ENCODE measurements at regions not wholly inside any gene's neighbourhood (a gene's known extent, or its start where the extent isn't known, plus 50 kb on each side); places are given as distances from the start of the nearest gene placed in this dataset.

GRCh38 chr5:24765219-24765618 lies 120.4 kb upstream of the CDH10 start:
- DNase-seq (ENCODE audit: low read depth in 4 of 4, low spot score in 3 of 4): no peak

DNA sequence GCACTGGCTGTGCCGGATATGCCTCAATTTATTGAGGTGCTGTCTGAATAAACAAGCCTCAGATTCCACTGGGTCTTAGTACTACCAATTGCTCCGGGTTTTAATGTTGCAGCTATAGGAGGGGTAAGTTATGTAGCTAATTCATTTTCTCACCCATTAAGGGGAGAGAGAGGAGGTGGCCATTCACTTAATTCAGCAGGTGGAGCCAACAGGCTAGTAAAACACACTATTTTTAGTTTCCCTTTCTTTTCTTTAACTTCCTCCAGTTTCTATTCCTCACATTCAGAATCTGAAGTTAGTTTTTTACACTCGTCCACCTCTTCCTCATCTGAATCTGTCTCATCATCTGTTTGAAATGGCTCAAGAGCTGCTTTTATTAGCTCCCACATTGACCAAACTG lies 105.6 kb upstream of the CDH10 start:
- no peak for DNase-seq (ENCODE audit: low read depth in 4 of 4, low spot score in 3 of 4)

DNA sequence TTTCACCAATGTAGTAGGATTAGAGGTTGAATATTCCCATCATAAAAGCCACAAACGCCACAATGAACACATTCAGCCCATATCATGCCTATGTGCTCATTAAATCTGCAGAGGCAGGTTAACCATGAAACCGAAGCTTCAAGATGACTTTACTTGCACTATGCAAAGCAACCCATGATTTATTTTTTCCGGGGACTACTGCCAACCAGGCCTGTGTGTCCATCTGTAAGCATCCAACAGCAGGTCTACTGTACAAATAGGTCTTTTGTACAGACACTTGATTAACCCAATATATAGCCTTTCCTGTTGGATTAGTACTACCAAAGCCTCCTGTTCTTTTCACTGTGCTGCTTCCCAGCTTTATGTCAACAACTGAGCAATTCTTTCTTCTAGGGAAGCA lies 104.9 kb upstream of the CDH10 start:
- no peak for DNase-seq (ENCODE audit: low read depth in 4 of 4, low spot score in 3 of 4)

DNA sequence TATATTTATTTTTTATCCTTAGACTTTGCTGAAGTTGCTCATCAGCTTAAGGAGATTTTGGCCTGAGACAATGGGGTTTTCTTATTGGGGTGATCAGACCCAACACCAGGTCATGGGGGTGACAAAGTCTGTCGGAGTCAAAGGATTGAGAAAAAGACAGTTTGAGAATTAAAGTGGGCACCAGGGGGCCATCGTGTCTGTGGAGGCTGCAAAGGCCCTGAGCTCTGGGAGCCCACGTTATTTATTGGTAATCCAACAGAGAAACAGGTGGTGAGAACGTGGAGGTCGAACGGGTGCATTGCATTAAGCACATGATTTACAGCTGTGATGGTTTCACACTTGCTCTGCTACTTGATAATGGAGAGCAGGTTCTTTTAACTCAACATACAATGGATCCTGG lies 102.5 kb upstream of the CDH10 start:
- no peak for DNase-seq (ENCODE audit: low read depth in 4 of 4, low spot score in 3 of 4)

DNA sequence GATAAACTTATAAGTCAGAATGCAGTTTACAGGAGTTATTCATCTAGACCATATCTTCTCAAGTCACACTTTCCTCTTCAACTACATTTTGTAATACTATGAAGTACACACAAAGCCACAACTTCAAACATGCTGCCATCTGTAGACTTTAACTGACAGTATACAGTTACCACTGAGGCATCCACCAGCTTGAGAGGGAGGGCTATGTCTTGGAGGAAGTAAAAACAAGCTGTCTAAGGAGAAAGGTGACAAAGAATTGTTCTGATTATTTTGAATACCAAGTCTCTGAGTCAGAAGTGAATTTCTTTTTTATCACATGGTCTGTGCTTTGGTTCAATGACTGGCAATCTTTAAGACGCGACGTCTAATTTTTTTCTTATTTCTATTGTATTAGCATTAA lies 97.6 kb upstream of the CDH10 start:
- no peak for DNase-seq (ENCODE audit: low read depth in 4 of 4, low spot score in 3 of 4)

DNA sequence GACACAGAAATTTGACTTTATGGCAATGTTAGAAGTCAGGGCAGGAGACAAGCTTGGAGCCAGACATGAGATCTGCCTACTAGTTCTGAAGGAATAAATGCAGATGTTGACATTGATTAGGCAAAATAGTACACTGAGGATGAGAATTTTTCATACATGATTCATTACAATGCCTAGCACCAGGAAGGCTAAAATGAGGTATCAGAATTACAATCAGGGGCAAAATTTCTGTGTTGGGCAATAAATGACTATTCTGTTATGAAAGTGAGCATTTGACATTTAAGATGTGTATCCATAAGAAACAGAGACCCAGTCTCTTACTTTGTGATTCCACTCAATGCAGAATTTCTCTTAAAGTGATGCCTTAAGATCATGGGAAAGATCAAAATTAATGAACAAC lies 92.4 kb upstream of the CDH10 start:
- DNase-seq (ENCODE audit: low read depth in 4 of 4, low spot score in 3 of 4): no peak

DNA sequence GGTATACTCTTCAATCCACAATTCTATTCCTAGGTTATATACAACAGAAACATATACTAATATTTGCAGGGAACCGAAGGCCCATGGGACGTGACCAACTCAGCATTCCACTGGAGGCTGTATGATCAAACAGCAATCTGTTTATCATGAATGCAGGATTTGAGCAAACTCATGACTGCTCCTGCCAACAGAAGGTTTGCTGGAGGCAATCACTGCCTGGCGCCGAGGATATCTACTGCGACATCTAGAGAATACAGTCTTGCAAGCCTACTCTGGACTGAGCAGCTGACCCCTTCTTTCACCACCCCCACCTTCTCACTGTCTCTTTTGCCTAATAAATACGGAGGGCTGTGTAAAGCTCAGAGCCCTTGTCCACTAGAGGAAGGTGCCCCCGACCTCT lies 90.5 kb upstream of the CDH10 start:
- no peak for DNase-seq (ENCODE audit: low read depth in 4 of 4, low spot score in 3 of 4)

DNA sequence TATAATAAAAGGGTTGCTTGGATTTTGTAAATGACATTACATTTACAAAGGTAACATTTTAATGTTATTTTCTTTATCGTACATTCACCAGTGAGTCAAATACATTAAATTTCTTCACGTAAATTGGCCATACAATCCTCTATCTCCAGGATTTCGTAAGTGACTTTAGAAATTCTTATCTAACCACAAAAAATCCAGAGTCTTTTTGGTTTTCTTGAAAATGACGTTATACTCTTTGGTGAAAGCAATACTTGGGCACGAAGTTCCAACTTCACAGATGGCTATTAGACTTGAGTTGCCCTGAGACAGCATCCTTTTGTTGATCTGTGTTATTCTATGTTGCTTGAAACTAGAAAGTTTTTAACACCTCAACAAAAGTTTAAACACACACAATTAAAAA lies 87.4 kb upstream of the CDH10 start:
- DNase-seq (ENCODE audit: low read depth in 4 of 4, low spot score in 3 of 4): no peak

DNA sequence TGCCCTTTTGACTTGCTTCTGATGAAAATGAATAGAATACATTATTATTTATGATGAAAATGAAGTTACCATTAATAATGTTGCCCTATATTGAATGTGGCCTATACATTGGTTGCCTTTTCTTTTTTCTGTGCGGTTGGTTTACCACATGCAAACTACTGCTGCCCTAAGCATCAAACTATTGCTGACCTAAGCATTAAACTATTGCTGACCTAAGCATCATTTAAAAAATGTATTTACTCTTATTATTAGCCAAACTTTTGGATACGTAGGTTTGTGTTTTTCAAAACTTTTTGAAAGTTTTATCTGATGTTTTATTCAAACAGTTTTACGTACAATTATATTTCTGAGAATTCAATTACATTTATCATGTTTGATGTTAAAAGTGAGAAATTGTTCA lies 76.0 kb upstream of the CDH10 start:
- DNase-seq (ENCODE audit: low read depth in 4 of 4, low spot score in 3 of 4): no peak

- no peak for DNase-seq (ENCODE audit: low read depth in 4 of 4, low spot score in 3 of 4)
Measured at GRCh38 chr5:24714746-24715145, 70.0 kb upstream of the CDH10 start.

GRCh38 chr5:24712947-24713346 lies 68.2 kb upstream of the CDH10 start:
- DNase-seq (ENCODE audit: low read depth in 4 of 4, low spot score in 3 of 4): no peak

- no peak for DNase-seq (ENCODE audit: low read depth in 4 of 4, low spot score in 3 of 4)
Measured at GRCh38 chr5:24712047-24712446, 67.3 kb upstream of the CDH10 start.

- DNase-seq (ENCODE audit: low read depth in 4 of 4, low spot score in 3 of 4): no peak
Measured at GRCh38 chr5:24703934-24704333, 59.2 kb upstream of the CDH10 start.

Measured in left renal pelvis (tissue), 4 donors.